Osteocyte (in vitro differentiated cells): ENCODE measurements at regions not wholly inside any gene's neighbourhood (a gene's known extent, or its start where the extent isn't known, plus 50 kb on each side); places are given as distances from the start of the nearest gene placed in this dataset.

Source experiments
- DNase-seq: peaks from one replicate; pipeline ENCODE4 v3.0.0; 2021; ENCODE audit warnings: mixed read lengths; ENCODE audit not compliant: unreplicated experiment; ENCODE audit errors: extremely low spot score
- H3K27ac Mint-ChIP-seq: one replicate; pipeline ENCODE4 v1.8.0; 2021; ENCODE audit warnings: mild to moderate bottlenecking, mixed read lengths; ENCODE audit not compliant: unreplicated experiment
- H3K27me3 Mint-ChIP-seq: one replicate; pipeline ENCODE4 v1.8.0; 2021; ENCODE audit warnings: mixed read lengths; ENCODE audit not compliant: unreplicated experiment
- H3K36me3 Mint-ChIP-seq: one replicate; pipeline ENCODE4 v1.8.0; 2021; ENCODE audit warnings: mixed read lengths; ENCODE audit not compliant: unreplicated experiment
- H3K4me1 Mint-ChIP-seq: one replicate; pipeline ENCODE4 v1.8.0; 2021; ENCODE audit warnings: mixed read lengths; ENCODE audit not compliant: unreplicated experiment
- H3K4me3 Mint-ChIP-seq: one replicate; pipeline ENCODE4 v1.8.0; 2021; ENCODE audit warnings: mild to moderate bottlenecking, moderate library complexity, mixed read lengths; ENCODE audit not compliant: unreplicated experiment
- H3K9me3 Mint-ChIP-seq: one replicate; pipeline ENCODE4 v1.8.0; 2021; ENCODE audit warnings: mixed read lengths; ENCODE audit not compliant: unreplicated experiment
- TF ChIP-seq, protein P1 (sequence below): fragments of 200-600 bp; sonication (generic); IDR thresholded peaks from 2 replicates; pipeline ENCODE4 v1.5.0; 2021; ENCODE audit warnings: antibody characterized with exemption, mild to moderate bottlenecking, moderate library complexity

DNA sequence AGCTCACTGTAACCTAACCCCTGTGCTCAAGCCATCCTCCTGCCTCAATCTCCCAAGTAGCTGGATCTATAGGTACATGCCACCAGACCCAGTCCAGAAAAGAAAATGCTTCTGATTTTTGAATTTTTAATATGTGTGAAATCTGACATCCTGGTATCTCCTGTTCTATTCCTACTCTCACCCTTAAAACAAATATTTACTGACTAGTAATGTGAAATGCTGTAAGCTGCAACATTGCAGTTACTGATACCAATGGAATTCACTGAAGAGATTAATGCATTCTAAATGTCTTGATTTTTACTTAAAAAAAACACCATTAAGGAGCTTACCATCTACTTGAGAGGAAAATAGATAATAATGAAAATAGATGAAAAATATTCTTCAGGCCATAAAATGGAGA is 162.7 kb upstream of the TSLP start:
- H3K27me3 Mint-ChIP-seq: peaks cover 7% of the 10 kb centered on the region
- TF ChIP-seq, protein P1, sequence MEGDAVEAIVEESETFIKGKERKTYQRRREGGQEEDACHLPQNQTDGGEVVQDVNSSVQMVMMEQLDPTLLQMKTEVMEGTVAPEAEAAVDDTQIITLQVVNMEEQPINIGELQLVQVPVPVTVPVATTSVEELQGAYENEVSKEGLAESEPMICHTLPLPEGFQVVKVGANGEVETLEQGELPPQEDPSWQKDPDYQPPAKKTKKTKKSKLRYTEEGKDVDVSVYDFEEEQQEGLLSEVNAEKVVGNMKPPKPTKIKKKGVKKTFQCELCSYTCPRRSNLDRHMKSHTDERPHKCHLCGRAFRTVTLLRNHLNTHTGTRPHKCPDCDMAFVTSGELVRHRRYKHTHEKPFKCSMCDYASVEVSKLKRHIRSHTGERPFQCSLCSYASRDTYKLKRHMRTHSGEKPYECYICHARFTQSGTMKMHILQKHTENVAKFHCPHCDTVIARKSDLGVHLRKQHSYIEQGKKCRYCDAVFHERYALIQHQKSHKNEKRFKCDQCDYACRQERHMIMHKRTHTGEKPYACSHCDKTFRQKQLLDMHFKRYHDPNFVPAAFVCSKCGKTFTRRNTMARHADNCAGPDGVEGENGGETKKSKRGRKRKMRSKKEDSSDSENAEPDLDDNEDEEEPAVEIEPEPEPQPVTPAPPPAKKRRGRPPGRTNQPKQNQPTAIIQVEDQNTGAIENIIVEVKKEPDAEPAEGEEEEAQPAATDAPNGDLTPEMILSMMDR: no peak
- no peak for DNase-seq
- no peak overlapping the region for H3K27ac Mint-ChIP-seq
- no peak overlapping the region for H3K4me3 Mint-ChIP-seq
- H3K9me3 Mint-ChIP-seq: no peaks in the 10 kb centered on the region
- H3K36me3 Mint-ChIP-seq: no peaks in the 10 kb centered on the region
- peaks cover 17% of the 10 kb centered on the region for H3K4me1 Mint-ChIP-seq

DNA sequence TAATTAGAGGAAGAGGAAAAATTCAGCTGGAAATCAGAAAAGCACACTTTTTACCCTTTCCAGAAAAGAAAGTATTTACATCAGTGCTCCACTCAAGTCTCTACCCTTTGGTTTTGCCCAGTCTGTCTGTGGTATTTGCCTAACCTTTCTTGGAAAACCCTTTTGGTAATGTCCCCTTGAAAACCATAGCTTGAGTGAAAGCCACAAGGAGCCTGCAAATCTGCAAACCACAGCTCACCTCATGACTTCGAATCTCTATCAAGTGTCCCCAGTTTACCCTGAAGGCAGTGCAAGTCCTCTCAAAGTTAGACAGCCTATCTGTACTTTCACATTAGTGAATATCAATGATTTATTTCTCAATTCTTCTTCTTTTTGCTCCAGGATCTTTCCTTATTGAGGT is 162.1 kb upstream of the TSLP start:
- Mint-ChIP-seq H3K9me3 (no peaks in the 10 kb centered on the region), H3K4me1 (peaks cover 17% of the 10 kb centered on the region), H3K36me3 (no peaks in the 10 kb centered on the region), H3K4me3 (no peak overlapping the region), H3K27ac (no peak overlapping the region), H3K27me3 (peaks cover 7% of the 10 kb centered on the region)
- DNase-seq: no peak
- TF ChIP-seq, protein P1: no peak

DNA sequence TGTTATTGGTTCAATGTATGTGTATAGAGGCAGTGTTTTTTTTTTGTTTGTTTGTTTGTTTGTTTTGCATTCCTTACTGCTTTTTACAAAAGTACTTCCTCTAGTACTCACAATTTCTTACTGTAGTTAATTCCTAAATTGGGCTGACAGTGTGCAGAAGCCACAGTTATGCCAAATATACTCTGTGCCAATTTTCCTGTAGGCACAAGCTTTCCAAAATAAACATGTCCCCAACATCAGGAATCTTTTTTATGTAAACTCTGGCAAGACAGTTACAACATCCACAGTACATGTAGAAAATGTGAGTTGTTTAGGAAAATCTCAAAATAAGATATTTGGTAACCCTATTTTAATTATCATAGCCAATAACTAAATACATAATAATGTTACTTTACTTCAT is 161.6 kb upstream of the TSLP start:
- H3K27ac Mint-ChIP-seq: no peak overlapping the region
- DNase-seq: no peak
- no peak overlapping the region for H3K4me3 Mint-ChIP-seq
- TF ChIP-seq, protein P1: no peak
- H3K36me3 Mint-ChIP-seq: no peaks in the 10 kb centered on the region
- H3K9me3 Mint-ChIP-seq: no peaks in the 10 kb centered on the region
- peaks cover 7% of the 10 kb centered on the region for H3K27me3 Mint-ChIP-seq
- H3K4me1 Mint-ChIP-seq: peaks cover 17% of the 10 kb centered on the region

DNA sequence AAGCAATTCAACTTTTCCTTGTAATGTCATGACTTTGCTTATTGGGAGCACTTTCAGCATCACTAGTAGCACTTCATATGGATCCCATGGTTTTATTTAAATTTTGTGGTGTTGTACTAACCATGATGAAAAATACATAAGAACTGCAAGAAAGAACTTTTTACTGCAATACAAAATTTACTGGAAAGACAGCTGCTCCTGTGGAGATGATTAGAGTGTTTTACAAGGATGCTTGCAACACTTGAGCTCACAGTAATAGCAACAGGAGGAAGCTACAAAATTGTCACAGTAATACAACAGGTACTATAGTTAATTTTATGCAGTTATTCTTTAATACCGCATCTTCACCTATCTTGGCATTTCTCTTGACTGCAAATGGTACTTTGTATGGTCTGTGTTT is 158.3 kb upstream of the TSLP start:
- H3K4me3 Mint-ChIP-seq: no peak overlapping the region
- H3K9me3 Mint-ChIP-seq: no peaks in the 10 kb centered on the region
- TF ChIP-seq, protein P1: no peak
- H3K4me1 Mint-ChIP-seq: peaks cover 32% of the 10 kb centered on the region
- H3K36me3 Mint-ChIP-seq: no peaks in the 10 kb centered on the region
- DNase-seq: no peak
- peaks cover 2% of the 10 kb centered on the region for H3K27me3 Mint-ChIP-seq
- no peak overlapping the region for H3K27ac Mint-ChIP-seq

DNA sequence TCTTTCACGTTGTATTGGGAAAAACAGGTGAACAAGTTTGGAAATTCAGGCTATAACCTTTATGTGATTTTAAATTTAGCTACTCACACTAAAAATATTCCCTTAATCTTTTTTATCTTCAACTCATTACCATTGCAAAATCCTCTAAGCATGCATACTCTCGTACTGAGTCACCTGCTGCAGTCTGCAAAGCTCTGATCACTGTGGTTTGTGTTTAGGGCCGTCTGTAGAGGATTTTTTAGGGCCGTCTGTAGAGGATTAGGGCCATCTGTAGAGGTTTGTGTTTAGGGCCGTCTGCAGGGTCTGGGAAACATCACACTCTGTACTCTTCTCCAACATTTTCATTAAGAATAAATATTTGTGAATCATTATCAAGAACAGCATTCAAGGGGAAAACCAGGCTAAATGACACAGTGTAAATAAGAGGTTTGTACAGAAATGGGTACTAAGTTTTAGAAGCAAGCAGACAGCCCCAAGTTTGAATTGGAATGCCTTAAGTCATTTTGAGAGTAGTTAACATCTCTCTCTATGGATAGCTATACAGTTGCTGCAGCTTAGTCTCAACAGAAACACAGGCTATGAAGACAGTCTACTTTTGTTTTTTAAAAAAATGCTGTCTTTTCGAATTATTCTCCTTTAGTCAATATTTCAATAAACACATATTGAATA is 155.0 kb upstream of the TSLP start:
- no peaks in the 10 kb centered on the region for H3K9me3 Mint-ChIP-seq
- no peaks in the 10 kb centered on the region for H3K36me3 Mint-ChIP-seq
- DNase-seq: no peak
- H3K27ac Mint-ChIP-seq: no peak overlapping the region
- TF ChIP-seq, protein P1: no peak
- H3K4me3 Mint-ChIP-seq: no peak overlapping the region
- H3K27me3 Mint-ChIP-seq: peaks cover 5% of the 10 kb centered on the region
- H3K4me1 Mint-ChIP-seq: peaks cover 14% of the 10 kb centered on the region
